ENCODE measurements at regions not wholly inside any gene's neighbourhood (a gene's known extent, or its start where the extent isn't known, plus 50 kb on each side); places are given as distances from the start of the nearest gene placed in this dataset.
"Not testable (repeated sequence)": the region's sequence is repeated elsewhere in the genome, so short reads cannot be mapped to it uniquely, and the experiment has no call there.

DNA sequence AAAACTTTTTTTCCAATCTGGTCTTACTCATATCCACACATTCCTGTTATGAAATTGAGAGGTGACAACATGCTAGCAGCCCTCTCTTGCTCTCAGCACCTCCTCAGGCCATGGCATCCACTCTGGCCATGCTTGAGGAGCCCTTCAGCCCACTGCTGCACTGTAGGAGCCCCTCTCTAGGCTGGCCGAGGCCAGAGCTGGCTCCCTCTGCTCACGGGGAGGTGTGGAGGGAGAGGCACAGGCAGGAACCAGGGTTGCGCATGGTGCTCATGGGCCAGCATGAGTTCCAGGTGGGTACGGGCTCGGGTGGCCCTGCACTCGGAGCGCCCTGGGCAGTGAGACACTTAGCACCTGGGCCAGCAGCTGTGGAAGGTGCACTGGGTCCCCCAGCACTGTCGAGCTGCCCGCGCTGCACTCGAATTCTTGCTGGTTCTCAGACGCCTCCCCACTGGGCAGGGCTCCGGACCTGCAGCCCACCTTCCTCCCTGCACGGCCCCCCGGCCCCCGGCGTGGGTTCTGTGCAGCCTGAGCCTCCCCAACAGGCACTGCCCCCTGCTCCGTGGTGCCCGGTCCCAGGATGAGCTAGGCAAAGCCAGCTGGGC lies 1669.6 kb upstream of the CELF4 start:
- no peak for DNase-seq (ENCODE audit: low spot score)

DNA sequence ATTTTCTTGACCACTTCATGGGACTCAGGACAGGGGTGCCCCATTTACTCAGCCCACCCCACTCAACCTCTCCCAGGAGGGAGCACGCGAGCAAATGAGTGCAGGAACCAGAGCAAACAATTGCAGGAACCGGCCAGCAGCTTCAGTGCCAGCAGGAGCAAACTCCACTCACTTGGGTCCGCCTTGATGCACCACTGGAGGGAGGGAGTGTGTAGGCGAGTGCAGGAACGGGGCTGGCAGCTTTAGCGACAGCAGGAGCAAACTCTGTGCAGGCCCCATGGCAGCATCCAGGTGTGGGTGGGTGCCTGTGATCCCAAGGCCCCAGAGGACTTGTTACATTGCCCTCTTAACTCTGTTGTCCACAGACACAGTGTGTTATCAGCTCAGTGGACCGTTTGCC lies 1667.3 kb upstream of the CELF4 start:
- DNase-seq (ENCODE audit: low spot score) = no peak

DNA sequence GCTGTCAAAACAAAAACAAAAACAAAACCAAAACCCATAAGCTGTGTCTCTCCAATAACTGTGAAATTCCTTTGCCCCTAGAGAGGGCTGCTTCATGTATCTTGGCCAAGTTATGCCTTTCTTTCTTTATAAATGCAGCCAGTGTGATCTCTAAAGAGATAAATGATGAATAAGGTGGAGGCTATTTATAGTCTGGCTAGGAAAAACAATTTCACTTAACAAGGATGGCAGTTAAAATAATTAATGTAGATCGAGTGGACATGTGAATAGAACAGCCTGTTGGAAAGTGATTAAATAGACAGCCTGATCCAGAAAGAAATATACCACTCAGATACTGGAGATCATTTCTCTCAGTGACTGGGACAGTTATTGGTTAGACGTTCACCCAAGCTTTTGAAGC lies 1666.9 kb upstream of the CELF4 start:
- no peak for DNase-seq (ENCODE audit: low spot score)

DNA sequence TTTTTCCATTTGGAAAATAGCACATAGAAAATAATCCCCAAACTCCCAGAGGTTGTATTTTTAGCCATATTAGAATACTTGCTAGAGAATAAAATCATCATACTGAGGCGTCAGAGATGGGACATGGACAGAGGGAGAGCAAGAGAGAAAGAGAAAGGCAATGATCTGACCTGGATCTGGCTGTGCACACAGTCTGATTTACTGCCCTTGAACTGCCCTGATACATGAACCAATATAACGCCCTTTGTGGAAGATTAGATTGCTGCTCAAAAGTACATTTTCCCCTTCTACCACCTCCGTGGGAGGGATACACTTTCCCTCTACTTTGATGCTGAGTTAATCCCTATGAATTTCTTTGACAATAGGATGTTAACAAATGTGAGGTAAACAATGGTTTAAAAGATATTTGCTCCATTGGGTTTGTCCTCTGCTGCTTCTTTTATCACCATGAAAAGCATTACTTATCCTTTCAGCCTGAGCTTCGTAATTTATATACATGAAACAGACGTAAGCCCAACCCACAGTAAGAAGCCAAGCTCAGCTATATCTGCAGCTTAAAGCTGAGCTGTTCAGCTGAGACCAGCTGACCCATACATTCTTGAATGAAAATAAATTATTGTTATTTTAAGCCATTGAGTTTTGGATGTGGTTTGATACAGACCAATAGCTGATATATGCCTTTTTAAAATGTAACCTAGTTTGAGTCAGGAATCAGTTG lies 1664.6 kb upstream of the CELF4 start:
- no peak for DNase-seq (ENCODE audit: low spot score)

DNA sequence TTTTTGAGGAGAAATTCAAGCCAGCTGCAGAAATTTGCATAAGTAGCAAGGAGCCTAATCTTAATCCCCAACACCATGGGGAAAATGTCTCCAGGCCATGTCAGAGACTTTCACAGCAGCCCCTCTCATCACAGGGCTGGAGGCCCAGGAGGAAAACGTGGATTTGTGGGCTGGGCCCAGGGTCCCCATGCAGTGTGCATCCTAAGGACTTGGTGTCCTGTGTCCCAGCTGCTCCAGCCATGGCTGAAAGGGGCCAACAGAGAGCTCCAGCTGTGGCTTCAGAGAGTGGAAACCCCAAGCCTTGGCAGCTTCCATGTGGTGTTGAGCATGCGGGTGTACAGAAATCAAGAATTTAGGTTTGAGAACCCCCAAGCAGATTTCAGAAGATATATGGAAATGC lies 1662.2 kb upstream of the CELF4 start:
- DNase-seq (ENCODE audit: low spot score) = not testable (repeated sequence)

DNA sequence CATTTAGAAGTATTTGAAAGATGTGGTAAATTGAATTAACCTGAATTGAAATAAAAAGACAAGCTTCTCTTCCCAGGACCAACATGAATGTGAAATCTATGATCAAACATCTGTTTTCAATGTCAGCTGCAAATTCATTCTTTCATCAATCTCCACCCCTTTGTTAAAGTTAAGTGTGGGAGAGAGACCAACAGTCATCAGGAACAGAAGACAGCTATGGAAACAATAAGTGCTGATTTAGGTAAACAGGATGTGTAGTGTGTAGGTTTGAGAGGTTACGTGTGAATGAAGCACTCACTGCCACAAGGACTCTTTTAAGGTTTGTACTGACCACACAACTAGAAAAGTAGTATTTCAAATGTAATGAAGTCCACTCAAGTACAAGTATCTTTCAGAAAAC lies 1659.8 kb upstream of the CELF4 start:
- DNase-seq (ENCODE audit: low spot score) = no peak

DNA sequence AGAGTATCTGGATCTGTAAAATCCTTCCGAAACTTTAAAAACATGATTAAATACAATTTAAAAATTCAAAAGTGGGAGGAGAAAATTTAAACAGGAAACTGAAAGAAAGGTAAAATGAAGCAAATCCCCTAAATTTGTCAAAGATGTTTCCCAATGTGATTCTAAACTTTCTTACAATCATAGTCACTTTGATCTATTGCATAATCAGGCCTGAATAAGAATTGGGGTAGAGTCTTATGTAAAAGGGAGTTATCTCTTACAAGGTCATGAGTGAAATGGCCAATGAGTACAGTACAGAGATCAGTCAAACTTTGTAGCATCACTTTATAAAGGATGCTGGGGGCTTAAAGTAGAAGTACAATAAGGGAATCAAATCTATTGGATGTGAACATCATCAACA lies 1657.7 kb upstream of the CELF4 start:
- DNase-seq (ENCODE audit: low spot score) = no peak

- DNase-seq (ENCODE audit: low spot score) = no peak
Observed at GRCh38 chr18:39215920-39216319, 1650.3 kb upstream of the CELF4 start.

DNA sequence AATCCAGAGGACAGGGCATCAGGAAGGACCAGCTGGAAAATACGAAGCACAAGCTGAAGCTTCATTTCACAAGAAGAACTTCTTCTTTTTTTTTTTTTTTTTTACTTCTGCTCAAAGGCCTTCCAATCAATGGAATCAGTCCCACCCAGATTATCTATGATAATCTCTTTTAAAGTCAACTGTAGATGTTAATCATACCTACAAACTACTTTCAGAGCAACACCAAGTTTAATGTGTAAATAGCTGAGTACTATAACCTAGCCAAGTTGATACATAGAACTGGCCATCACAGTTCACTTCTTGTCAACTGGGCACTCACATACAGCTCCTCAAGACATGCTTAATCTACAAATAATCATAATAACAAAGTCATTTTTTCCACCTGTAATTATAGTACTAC lies 1645.9 kb upstream of the CELF4 start:
- no peak for DNase-seq (ENCODE audit: low spot score)

- DNase-seq (ENCODE audit: low spot score) = no peak
Observed at GRCh38 chr18:39209173-39209572, 1643.6 kb upstream of the CELF4 start.

- DNase-seq (ENCODE audit: low spot score) = no peak
Observed at GRCh38 chr18:39208729-39209128, 1643.1 kb upstream of the CELF4 start.

DNA sequence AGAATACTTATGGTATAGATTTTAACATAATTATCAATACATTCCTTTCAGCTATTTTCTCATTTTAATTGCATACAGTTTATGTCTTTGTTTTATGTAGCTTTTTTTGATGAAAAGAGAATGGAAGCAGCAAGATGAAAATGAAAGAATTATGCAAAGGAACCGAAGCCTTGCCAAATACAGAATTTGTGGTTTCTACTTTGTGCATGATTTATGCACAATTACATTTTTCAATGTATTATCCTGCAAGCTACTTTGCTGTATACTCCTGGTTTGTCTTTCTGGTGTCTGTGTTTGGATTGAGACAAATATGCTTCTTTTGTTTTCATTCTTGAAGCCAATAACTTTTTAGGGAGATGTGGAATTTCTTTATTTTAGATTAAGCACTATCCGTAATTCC lies 1642.6 kb upstream of the CELF4 start:
- no peak for DNase-seq (ENCODE audit: low spot score)

GRCh38 chr18:39206398-39207103 lies 1641.0 kb upstream of the CELF4 start:
- DNase-seq (ENCODE audit: low spot score) = not testable (repeated sequence)

DNA sequence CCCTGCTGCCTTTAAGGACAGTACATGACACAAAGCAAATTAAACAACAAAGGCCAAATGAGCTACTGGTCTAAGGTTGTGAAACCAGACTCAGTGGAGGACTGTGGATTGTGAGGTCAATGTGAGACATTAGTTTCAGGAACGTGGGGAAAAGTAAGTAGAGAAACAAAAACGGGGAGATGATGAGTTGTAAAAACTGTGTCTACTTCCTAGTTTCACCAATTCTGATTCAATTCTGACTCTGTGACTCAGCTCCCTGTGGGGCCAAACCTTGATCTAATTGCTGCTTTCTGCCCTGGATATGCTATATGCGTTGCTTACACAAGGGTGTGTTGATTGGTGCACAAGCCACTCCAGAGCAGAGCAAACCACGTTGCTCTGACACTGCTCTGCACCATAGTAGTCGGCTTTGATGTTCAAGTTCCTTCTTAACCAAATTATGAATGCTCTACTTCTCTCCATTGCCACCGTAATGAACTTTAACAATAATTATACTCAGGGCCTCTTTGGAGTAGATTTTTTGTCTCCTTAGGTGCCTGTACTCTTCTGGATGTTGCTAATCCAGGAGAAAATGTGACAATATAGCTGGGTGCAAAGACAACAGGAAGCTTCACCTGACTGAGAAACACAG lies 1640.1 kb upstream of the CELF4 start:
- no peak for DNase-seq (ENCODE audit: low spot score)

- DNase-seq (ENCODE audit: low spot score) = no peak
Observed at GRCh38 chr18:39200153-39200552, 1634.6 kb upstream of the CELF4 start.

DNA sequence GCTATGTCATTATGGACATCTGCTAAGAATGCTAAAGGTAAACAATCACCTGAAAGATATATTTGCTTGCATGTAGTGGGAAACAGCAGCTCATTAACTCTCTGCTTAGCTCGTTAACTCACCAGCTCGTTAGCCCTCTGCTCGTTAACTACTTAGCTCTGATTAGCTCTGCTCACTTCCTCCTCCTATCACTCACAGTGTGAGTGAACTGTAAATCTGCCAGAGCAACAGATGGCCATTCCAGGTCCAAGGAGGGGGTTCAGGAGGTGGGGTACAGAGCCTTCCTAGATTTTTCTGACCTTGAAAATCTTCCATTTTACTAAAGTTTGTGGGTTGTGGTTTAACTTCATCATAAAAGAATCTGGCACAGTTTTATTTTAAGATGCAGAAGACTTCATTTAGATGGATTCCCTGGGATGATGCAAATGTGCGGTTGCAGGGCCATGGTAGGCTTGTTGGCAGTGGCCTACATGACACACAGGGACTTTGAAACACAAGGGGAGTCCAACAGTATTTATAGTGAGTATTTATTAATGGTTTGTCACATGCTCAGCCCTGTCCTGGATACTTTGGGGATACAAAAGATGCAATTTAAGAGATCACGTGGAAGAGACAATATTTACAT lies 1633.7 kb upstream of the CELF4 start:
- DNase-seq (ENCODE audit: low spot score) = peak; percentile 28

GRCh38 chr18:39198376-39198775 lies 1632.8 kb upstream of the CELF4 start:
- DNase-seq (ENCODE audit: low spot score) = peak; percentile 56

GRCh38 chr18:39191931-39192330 lies 1626.3 kb upstream of the CELF4 start:
- DNase-seq (ENCODE audit: low spot score) = no peak

DNA sequence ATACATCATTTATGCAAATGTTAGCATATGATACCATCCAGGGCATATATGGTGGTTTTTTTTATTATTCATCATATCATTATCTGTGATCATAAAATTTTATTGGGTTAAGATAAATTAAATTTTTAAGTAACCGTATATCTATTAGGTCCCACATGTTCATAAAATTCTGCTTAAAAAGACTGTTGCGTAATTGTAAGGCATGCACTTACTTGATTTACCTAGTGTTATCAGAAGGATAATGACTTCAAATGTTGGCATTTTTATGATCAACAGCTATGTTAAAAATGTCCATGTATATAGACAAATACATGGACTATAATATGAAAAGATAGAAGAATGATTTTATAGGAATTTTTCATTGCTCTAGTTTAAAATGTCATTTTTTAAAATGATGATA lies 1625.5 kb upstream of the CELF4 start:
- DNase-seq (ENCODE audit: low spot score) = no peak

DNA sequence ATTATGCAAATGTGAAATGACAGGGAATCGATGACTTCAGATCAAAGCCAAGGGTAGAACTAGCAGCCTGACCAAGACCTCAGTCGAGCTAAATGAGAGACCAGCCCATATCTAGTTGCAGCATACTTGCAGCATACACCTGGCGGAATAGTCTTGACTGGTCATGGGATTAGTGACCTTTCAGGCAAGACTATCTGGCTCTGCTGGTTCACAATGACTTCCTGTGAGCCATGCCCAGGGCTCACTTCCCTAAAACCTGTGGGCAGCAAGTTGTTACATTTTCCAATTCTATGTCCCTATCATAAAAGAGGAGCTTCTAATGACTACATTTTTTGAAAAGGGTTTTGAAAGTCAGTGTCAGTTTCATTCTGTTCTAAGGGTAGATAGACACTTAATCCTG lies 1624.9 kb upstream of the CELF4 start:
- DNase-seq (ENCODE audit: low spot score) = no peak

DNA sequence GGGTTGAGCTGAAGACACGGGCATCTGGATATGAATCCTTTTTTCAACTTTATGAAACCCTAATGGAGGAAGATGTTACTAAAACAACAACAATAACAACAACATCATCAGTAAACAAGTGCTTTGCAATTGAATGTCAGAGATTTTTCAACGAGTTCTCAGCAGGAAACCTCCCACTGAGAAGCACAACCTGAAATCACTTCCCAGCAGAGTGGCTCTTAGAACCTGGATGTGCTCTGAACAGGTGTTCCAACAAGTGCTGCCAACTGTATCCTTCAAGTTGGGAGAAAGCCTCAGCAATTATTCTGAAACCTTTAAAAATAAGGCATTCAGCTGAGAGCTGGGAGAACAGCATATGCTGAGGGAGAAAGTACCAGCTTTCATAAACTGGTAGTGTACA lies 1622.7 kb upstream of the CELF4 start:
- DNase-seq (ENCODE audit: low spot score) = no peak

- no peak for DNase-seq (ENCODE audit: low spot score)
Observed at GRCh38 chr18:39186008-39186407, 1620.4 kb upstream of the CELF4 start.
